Stimulated activated CD4-positive, alpha-beta T cell treated with anti-CD3 and anti-CD28 coated beads, Interleukin-15, amount 100 ng/mL, for 24 hours (primary cell): ENCODE measurements at regions not wholly inside any gene's neighbourhood (a gene's known extent, or its start where the extent isn't known, plus 50 kb on each side); places are given as distances from the start of the nearest gene placed in this dataset.

Experiments
- DNase-seq: peaks from one replicate; pipeline ENCODE4 v3.0.0-alpha.2; 2020

GRCh38 chr10:91150631-91151030, 69.8 kb upstream of the PCGF5 start:
- DNase-seq = no peak

- no peak for DNase-seq
These were observed 67.0 kb upstream of the PCGF5 start for GRCh38 chr10:91153508-91153907.

GRCh38 chr10:91154842-91155241, 65.6 kb upstream of the PCGF5 start:
- DNase-seq = no peak

GRCh38 chr10:91156196-91156595, 64.3 kb upstream of the PCGF5 start:
- no peak for DNase-seq

GRCh38 chr10:91159254-91159783, 61.1 kb upstream of the PCGF5 start:
- DNase-seq = no peak

- DNase-seq = peak; percentile 31
These were observed 58.4 kb upstream of the PCGF5 start for GRCh38 chr10:91162050-91162494.

GRCh38 chr10:91162495-91163268, 57.8 kb upstream of the PCGF5 start:
- peak; percentile 75 for DNase-seq

- DNase-seq = peak; percentile 75
These were observed 57.1 kb upstream of the PCGF5 start for GRCh38 chr10:91163269-91163868.

- DNase-seq = peak; percentile 83
These were observed 56.5 kb upstream of the PCGF5 start for GRCh38 chr10:91163869-91164474.

GRCh38 chr10:91164520-91165065, 55.9 kb upstream of the PCGF5 start:
- no peak for DNase-seq

GRCh38 chr10:91167406-91167805, 53.1 kb upstream of the PCGF5 start:
- DNase-seq = no peak

- no peak for DNase-seq
These were observed 50.0 kb upstream of the PCGF5 start for GRCh38 chr10:91170418-91170817.
